ENCODE measurements at regions not wholly inside any gene's neighbourhood (a gene's known extent, or its start where the extent isn't known, plus 50 kb on each side); places are given as distances from the start of the nearest gene placed in this dataset.
A peak's percentile ranks its signal among the peaks of the same experiment; 100 is the strongest.

DNA sequence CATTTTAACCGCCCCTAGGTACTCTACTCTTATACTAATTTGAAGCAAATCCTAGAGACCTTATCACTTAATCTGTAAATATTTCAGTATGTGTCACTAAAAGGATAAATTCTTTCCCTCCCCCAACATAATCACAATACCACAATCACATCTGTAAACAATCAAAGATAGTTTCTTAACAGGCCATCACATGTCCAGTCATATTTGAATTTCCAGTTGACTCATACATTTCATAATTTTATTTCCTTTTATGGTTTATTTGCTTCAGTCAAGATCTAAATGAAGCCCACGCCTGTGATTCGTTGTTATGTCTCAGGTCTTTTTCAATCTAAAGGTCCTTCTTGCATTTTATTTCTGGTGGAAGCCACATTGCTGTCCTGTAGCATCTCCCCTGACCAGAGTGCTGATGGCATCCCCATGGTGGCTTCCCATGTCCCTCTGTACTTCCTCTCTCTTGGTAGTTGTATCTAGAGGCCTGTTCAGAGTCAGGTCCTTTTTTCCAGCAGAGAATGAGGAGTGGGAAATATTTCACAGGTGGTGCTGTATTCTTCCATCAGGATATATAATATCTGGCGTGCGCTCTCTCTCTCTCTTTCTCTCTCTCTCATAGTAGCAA lies 128.6 kb upstream of the SLC22A23 start:
- TF ChIP-seq EZH2 (IDR thresholded peaks at IDR 0.05): no peak
- no peaks in the 10 kb centered on the region for H3K36me3 ChIP-seq (ENCODE audit: insufficient read depth, low read length)
- H3K4me3 ChIP-seq: no peak overlapping the region
- DNase-seq (ENCODE audit: low read depth, low spot score): no peak
- H3K9me3 ChIP-seq (ENCODE audit: low read depth, low read length): no peaks in the 10 kb centered on the region
- H3K27ac ChIP-seq: no peak overlapping the region
- H3K9ac ChIP-seq (ENCODE audit: insufficient read length): no peak overlapping the region

DNA sequence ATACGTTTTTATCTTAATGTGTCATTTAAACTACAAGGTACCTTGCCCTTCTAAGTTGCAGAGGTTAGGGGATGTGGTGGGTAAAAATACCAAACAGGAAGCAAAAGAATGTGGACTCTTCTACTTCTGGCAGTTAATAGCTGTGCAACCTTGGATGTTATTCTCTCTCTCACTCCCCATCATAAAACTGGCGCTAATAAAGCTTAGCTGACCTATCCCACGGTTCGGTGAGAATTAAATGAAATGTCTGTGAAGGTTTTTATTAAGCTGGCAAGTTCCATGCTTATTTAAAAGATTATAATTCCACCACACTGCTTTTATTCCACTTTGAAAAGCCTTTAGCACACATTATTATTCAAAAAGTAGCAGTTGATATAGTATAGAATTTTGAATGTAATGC lies 127.8 kb upstream of the SLC22A23 start:
- Histone ChIP-seq H3K9me3 (ENCODE audit: low read depth, low read length) (no peaks in the 10 kb centered on the region), H3K36me3 (ENCODE audit: insufficient read depth, low read length) (no peaks in the 10 kb centered on the region), H3K4me3 (0 out of 2 replicates have a peak overlapping the region, but pooled peaks have one; percentile 14), H3K27ac (peak overlapping the region; percentile 11; the same call in 1 of the 2 replicates), H3K9ac (ENCODE audit: insufficient read length) (no peak overlapping the region)
- TF ChIP-seq POLR2AphosphoS5 (IDR thresholded peaks at IDR 0.05; ENCODE audit: borderline replicate concordance, low read depth, low read length) (no peak), EZH2 (IDR thresholded peaks at IDR 0.05) (no peak), FOXP2 (optimal IDR thresholded peaks at IDR 0.05; ENCODE audit: control extremely low read depth, extremely low read length, insufficient read depth) (no peak)
- DNase-seq (ENCODE audit: low read depth, low spot score): no peak

DNA sequence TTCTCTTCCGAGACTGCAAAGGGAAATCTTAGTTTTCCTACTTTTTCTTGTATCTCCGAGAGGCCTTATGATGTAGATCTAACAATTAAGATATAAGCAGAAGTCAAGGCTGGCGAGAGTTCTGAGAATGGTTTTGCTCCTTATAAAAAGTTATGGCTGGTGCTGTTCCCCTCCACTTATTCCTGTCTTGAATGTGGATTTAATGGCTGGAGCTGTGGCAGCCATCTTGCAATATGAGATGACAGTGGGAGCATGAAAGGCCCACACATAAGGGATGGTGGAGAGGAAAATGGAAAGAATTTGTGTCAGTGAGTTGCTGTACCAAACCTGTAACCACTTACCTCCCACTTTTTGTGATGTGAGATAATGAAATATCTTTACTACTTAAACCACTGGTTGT lies 124.6 kb upstream of the SLC22A23 start:
- DNase-seq (ENCODE audit: low read depth, low spot score): no peak
- no peak for TF ChIP-seq FOXP2 (optimal IDR thresholded peaks at IDR 0.05; ENCODE audit: control extremely low read depth, extremely low read length, insufficient read depth)
- TF ChIP-seq EZH2 (IDR thresholded peaks at IDR 0.05): no peak
- TF ChIP-seq POLR2AphosphoS5 (IDR thresholded peaks at IDR 0.05; ENCODE audit: borderline replicate concordance, low read depth, low read length): no peak
- H3K9ac ChIP-seq (ENCODE audit: insufficient read length): no peak overlapping the region
- no peak overlapping the region for H3K4me3 ChIP-seq
- no peaks in the 10 kb centered on the region for H3K36me3 ChIP-seq (ENCODE audit: insufficient read depth, low read length)
- no peak overlapping the region for H3K27ac ChIP-seq
- H3K9me3 ChIP-seq (ENCODE audit: low read depth, low read length): no peaks in the 10 kb centered on the region

GRCh38 chr6:3579652-3580175 lies 122.9 kb upstream of the SLC22A23 start:
- Histone ChIP-seq H3K9ac (ENCODE audit: insufficient read length) (no peak overlapping the region), H3K27ac (no peak overlapping the region), H3K4me3 (no peak overlapping the region), H3K36me3 (ENCODE audit: insufficient read depth, low read length) (no peaks in the 10 kb centered on the region), H3K9me3 (ENCODE audit: low read depth, low read length) (no peaks in the 10 kb centered on the region)
- TF ChIP-seq POLR2AphosphoS5 (IDR thresholded peaks at IDR 0.05; ENCODE audit: borderline replicate concordance, low read depth, low read length): no peak
- TF ChIP-seq EZH2 (IDR thresholded peaks at IDR 0.05): no peak
- no peak for TF ChIP-seq FOXP2 (optimal IDR thresholded peaks at IDR 0.05; ENCODE audit: control extremely low read depth, extremely low read length, insufficient read depth)
- DNase-seq (ENCODE audit: low read depth, low spot score): no peak

DNA sequence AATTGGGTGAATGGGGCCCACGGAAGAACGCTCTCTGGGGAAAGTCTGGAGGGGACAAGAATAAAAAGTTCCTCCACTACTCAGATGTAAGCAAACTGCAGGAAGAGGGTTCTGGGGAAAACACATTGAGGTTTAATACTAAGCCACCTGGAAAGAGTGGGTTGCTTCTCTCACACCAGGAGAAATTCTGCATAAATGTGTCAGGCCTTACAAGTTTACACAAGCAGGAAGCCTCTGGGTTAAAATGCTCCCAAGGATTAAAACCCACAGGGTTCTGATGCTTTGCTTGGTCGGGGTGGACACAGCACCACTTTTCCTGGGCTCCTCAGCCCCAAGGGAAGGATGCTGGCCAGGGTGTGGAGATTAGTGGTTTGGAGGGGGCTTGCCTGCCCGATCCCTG lies 122.1 kb upstream of the SLC22A23 start:
- no peak for TF ChIP-seq POLR2AphosphoS5 (IDR thresholded peaks at IDR 0.05; ENCODE audit: borderline replicate concordance, low read depth, low read length)
- TF ChIP-seq EZH2 (IDR thresholded peaks at IDR 0.05): no peak
- no peak for TF ChIP-seq FOXP2 (optimal IDR thresholded peaks at IDR 0.05; ENCODE audit: control extremely low read depth, extremely low read length, insufficient read depth)
- H3K36me3 ChIP-seq (ENCODE audit: insufficient read depth, low read length): no peaks in the 10 kb centered on the region
- no peak overlapping the region for H3K27ac ChIP-seq
- H3K9me3 ChIP-seq (ENCODE audit: low read depth, low read length): no peaks in the 10 kb centered on the region
- no peak overlapping the region for H3K4me3 ChIP-seq
- H3K9ac ChIP-seq (ENCODE audit: insufficient read length): no peak overlapping the region
- no peak for DNase-seq (ENCODE audit: low read depth, low spot score)

- H3K9ac ChIP-seq (ENCODE audit: insufficient read length): no peak overlapping the region
- no peak for DNase-seq (ENCODE audit: low read depth, low spot score)
- H3K27ac ChIP-seq: no peak overlapping the region
- TF ChIP-seq EZH2 (IDR thresholded peaks at IDR 0.05) (no peak), POLR2AphosphoS5 (IDR thresholded peaks at IDR 0.05; ENCODE audit: borderline replicate concordance, low read depth, low read length) (no peak), FOXP2 (optimal IDR thresholded peaks at IDR 0.05; ENCODE audit: control extremely low read depth, extremely low read length, insufficient read depth) (no peak)
- no peak overlapping the region for H3K4me3 ChIP-seq
- no peaks in the 10 kb centered on the region for H3K9me3 ChIP-seq (ENCODE audit: low read depth, low read length)
- no peaks in the 10 kb centered on the region for H3K36me3 ChIP-seq (ENCODE audit: insufficient read depth, low read length)
Measured at GRCh38 chr6:3577517-3577916, 120.7 kb upstream of the SLC22A23 start.

DNA sequence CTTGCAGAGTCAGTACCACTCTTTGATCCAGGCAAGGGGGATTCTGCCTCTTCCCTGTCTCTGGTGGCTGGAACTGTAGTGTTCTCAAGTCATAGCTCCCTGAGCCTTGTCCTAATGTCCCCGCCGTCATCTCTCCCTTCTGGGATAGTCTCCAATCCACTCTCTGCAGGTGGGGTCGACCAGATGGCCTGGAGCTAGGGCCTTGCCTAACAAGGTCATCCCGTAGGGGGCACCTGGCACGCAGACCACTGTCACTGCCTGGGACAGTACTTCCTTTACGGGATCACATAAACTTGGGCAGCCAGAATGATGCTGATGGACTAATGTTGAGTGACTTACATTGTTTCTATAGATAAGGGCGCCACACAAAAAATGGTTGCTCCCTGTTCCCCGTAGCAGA lies 118.9 kb upstream of the SLC22A23 start:
- TF ChIP-seq FOXP2 (optimal IDR thresholded peaks at IDR 0.05; ENCODE audit: control extremely low read depth, extremely low read length, insufficient read depth) (no peak), EZH2 (IDR thresholded peaks at IDR 0.05) (no peak), POLR2AphosphoS5 (IDR thresholded peaks at IDR 0.05; ENCODE audit: borderline replicate concordance, low read depth, low read length) (no peak)
- no peak overlapping the region for H3K4me3 ChIP-seq
- no peak for DNase-seq (ENCODE audit: low read depth, low spot score)
- H3K36me3 ChIP-seq (ENCODE audit: insufficient read depth, low read length): no peaks in the 10 kb centered on the region
- H3K9ac ChIP-seq (ENCODE audit: insufficient read length): no peak overlapping the region
- no peaks in the 10 kb centered on the region for H3K9me3 ChIP-seq (ENCODE audit: low read depth, low read length)
- H3K27ac ChIP-seq: 0 out of 2 replicates have a peak overlapping the region, but pooled peaks have one; percentile 58

DNA sequence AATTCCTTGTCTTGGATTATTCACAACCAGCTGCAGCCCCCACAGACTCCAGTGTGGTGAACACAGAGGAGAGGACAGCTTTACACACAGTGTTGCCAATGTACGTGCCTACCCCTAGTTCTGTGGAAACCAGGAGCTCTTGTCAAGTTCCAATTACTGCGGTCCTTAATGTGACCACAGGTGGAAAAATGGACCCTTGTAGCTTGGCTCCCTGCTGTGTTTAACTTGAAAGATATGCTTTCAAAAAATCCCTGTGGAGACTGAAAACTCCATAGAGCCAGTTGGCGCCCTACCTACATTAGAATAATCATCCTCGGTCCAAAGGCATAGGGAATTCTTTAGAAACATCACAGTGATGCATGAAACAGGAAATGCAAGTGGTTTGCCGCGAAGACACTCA lies 118.3 kb upstream of the SLC22A23 start:
- H3K9ac ChIP-seq (ENCODE audit: insufficient read length): no peak overlapping the region
- no peak overlapping the region for H3K4me3 ChIP-seq
- no peak overlapping the region for H3K27ac ChIP-seq
- peak; percentile 42 for DNase-seq (ENCODE audit: low read depth, low spot score)
- no peaks in the 10 kb centered on the region for H3K36me3 ChIP-seq (ENCODE audit: insufficient read depth, low read length)
- H3K9me3 ChIP-seq (ENCODE audit: low read depth, low read length): no peaks in the 10 kb centered on the region
- TF ChIP-seq EZH2 (IDR thresholded peaks at IDR 0.05) (no peak), FOXP2 (optimal IDR thresholded peaks at IDR 0.05; ENCODE audit: control extremely low read depth, extremely low read length, insufficient read depth) (no peak), POLR2AphosphoS5 (IDR thresholded peaks at IDR 0.05; ENCODE audit: borderline replicate concordance, low read depth, low read length) (no peak)

DNA sequence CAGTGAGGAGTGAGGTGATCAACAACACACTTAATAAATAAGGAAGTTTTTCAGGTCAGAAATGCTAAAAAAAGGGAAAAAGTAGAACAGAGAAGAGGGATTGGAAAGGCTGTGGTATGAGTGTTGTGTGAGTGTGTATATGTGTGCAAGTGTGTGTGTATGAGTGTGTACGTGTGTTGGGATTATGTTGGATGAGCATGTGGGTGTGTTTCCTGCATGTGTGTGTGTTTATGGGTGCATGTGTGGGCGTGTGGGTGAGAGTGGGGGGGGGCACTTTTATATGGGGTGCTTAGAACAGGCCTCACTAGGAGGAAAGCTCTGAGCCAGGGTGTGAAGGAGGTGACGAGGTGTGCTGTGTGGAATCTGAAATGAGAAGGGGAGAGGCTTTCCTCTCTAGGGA lies 116.8 kb upstream of the SLC22A23 start:
- H3K27ac ChIP-seq: no peak overlapping the region
- no peak overlapping the region for H3K9ac ChIP-seq (ENCODE audit: insufficient read length)
- H3K36me3 ChIP-seq (ENCODE audit: insufficient read depth, low read length): no peaks in the 10 kb centered on the region
- TF ChIP-seq POLR2AphosphoS5 (IDR thresholded peaks at IDR 0.05; ENCODE audit: borderline replicate concordance, low read depth, low read length) (no peak), EZH2 (IDR thresholded peaks at IDR 0.05) (no peak), FOXP2 (optimal IDR thresholded peaks at IDR 0.05; ENCODE audit: control extremely low read depth, extremely low read length, insufficient read depth) (no peak)
- no peak for DNase-seq (ENCODE audit: low read depth, low spot score)
- H3K9me3 ChIP-seq (ENCODE audit: low read depth, low read length): no peaks in the 10 kb centered on the region
- H3K4me3 ChIP-seq: no peak overlapping the region
